HG03108 (cell line): ENCODE measurements at regions not wholly inside any gene's neighbourhood (a gene's known extent, or its start where the extent isn't known, plus 50 kb on each side); places are given as distances from the start of the nearest gene placed in this dataset.

Source experiments
- ATAC-seq: cut with Tn5 transposase; IDR thresholded peaks from one replicate; pipeline ENCODE4 v1.9.1; 2021; ENCODE audit warnings: moderate library complexity; ENCODE audit not compliant: unreplicated experiment

GRCh38 chr6:165229216-165229615 lies 80.2 kb downstream of the C6orf118 start:
- ATAC-seq: no peak

DNA sequence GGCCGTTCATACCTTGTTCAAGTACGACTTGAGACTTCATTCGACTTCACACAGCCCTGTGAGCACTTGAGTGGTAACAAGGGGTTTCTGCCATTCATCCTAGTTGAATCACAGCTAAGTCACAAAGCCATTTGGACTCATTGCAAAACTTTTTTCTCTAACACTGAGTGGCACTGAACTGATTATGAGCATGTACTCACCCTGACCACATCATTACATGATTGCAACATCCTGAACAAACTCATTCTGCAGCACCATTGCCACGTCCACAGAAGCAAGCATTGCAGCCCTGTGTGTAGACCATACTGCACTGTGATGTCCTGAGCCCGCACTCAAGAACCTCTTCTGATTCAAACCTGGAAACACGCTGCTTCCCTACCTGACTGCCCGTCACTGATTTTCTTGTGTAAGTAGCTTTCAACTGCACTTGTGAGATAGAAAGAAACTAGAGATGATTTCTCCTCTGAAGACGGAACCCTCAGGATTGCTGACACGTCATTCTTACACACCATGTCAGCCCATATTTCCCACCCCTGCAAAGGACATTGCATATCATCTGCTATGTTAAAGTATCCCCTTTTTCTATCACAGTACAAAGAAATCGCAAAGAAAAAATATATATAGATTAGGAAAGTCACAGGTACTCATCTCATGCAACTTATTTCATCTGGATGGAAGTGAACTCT lies 81.6 kb downstream of the C6orf118 start:
- ATAC-seq: no peak

DNA sequence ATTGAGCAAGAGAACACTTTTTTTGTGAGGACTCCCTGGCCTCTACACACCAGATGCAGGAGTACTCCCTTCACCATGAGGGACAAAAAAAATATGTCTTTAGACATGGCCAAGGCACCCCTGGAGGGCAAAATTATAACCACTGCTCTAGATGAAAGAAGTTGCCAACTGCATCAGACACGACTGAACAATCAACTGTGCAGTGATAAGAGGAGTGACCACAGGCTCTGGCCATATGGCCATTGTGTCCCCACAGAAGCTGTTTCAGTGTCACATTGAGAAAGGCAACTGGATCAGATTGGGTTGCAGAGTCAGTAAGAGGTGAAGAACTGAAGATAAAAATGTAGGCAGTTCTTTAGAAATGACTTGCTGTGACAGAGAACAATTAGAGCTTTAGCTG lies 85.7 kb downstream of the C6orf118 start:
- ATAC-seq: no peak

DNA sequence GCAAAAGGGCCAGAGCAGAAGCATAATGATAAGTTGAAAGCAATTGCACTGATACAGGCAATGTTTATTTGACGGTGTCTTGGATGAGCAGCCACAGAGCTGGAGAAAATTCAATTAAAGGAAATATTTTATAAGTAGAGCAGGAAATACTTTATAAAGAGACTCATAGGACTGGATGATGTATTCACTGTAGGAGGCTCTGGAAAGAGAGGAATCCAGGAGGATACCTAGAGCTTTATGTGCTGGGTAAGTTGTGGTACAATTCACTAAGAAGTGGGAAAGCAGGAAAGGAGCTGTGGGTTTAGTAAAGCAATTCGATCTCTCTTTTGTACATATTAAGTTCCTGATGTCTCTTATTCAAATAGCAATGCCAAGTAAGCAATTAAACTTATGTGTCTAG lies 86.3 kb downstream of the C6orf118 start:
- no peak for ATAC-seq

DNA sequence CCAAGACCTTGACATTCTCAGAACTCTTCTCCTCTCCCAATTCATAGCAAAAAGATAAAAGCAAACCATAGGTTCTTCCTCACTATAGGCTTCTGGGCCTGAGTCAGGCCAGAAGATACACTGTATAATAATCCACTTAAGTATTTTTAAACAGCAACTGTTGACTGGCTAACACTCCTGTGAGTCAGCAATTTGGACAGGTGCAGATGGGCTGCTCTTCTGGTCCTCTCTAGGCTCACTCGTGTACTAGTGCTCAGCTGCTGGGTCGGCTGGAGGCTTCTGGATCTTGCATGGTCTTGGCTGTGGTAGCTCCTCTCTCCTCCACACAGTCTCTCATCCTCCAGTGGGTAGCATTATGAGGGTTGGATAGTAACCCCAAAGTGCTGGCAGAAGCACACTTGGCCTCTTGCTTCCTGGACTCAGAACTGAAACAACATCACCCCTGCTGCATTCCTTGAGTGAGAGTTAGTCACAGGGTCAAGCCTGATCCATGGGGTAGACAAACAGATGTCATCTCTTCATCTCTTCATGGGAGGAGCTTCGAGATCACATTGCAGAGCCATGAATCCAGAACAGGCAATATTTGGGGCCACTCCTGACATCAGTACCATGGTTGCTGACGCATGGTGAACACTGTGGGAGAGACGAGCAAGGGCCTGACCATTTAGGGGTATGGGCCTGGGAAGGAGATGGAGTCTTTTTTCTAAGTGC lies 86.9 kb downstream of the C6orf118 start:
- no peak for ATAC-seq

DNA sequence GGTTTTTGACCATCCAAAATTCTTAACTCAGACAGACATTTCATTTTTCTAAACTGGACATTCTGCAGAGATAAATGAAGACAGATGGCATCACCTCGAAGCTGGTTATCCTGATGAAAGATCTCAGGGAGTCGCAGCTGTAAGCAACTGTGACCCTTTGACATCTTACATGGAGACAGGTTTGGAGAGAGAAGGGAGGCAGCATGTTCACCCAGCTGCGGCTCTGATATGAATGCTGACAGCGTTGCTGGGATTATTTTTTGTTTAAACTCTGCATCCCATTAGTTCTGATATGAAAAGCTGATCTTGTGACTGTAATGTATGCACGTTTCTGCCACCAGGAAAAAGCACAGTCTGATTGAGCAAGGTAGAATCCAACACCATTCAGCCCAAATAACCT lies 89.4 kb downstream of the C6orf118 start:
- ATAC-seq: no peak

GRCh38 chr6:165219629-165220028 lies 89.8 kb downstream of the C6orf118 start:
- ATAC-seq: no peak

DNA sequence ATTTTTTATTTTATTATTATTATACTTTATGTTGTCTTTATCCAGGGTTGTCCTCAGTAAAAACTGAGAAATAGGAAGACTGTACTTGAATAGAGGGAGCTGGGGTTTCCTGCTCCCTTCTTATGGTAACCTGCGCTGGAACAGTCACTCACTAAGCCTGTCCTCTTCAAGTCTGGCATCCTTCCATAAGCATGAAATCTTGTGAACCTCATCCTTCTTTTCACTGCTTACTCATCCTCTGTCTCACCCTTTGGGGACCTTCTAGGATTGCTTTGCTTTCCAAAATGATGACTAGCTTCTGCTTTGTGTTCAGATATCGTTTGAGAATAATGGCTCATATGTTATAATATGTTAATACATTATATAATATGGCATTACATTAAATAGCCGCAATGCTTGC lies 90.6 kb downstream of the C6orf118 start:
- no peak for ATAC-seq

DNA sequence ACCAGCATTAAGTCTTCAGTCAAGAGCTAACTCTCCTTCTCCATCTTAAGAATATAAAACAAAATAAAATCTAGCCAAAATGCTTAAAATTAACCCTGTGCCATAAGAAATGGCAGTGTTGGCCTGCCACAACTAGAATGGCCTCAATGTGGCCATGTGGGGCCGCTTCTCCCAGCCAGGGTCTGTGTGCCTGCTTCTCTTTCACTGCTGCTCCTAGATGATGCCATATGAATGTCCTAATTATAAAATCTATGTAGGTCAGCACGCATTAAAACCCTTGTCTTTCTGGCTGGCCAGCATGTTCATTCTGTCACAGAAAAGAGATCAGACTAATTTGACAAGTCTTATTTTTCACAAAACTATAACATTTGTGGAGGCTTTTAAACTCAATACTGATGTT lies 102.6 kb downstream of the C6orf118 start:
- no peak for ATAC-seq

- no peak for ATAC-seq
Observed at GRCh38 chr6:165205632-165206031, 103.8 kb downstream of the C6orf118 start.

GRCh38 chr6:165204807-165205545 lies 104.4 kb downstream of the C6orf118 start:
- ATAC-seq: no peak

- ATAC-seq: no peak
Observed at GRCh38 chr6:165200178-165200577, 109.2 kb downstream of the C6orf118 start.

DNA sequence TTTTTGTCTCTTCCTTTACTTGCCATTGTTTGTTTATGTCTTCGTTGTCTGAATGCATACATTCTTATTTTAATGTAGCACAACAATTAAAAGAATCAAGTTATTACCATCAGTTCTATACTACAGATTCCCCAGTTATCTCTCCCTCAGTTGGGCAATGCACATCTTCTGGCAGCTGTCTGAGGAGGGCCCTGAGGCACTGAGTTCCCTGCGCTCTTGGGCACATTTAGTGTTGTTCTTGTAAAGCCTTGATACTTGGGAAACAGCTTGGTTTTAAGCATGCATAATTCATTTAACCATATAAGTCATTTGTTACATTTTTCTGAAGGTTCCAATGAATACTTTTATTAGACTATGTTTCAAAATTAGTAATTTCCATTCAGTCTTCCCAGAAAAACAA lies 117.9 kb downstream of the C6orf118 start:
- no peak for ATAC-seq

GRCh38 chr6:165186441-165187205 lies 122.8 kb downstream of the C6orf118 start:
- no peak for ATAC-seq

DNA sequence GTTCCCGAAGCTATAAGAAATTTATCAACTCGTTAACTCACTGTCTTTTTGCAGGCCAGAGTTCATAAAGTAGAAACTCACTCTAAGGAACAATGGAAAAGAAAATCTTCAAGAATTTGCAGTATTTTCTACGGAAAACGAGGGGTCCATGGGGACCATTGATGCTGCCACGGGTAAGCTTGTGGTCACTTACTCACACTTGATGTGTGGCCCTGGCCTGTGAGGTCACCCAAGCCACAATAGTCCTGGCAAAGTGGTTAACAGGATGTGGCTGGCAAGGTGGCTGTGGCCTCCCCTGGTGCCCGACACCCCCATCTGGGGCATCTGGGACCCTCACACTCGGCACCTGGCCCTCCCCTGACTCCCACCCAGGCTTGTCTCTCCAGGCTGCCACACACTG lies 123.4 kb downstream of the C6orf118 start:
- ATAC-seq: no peak

DNA sequence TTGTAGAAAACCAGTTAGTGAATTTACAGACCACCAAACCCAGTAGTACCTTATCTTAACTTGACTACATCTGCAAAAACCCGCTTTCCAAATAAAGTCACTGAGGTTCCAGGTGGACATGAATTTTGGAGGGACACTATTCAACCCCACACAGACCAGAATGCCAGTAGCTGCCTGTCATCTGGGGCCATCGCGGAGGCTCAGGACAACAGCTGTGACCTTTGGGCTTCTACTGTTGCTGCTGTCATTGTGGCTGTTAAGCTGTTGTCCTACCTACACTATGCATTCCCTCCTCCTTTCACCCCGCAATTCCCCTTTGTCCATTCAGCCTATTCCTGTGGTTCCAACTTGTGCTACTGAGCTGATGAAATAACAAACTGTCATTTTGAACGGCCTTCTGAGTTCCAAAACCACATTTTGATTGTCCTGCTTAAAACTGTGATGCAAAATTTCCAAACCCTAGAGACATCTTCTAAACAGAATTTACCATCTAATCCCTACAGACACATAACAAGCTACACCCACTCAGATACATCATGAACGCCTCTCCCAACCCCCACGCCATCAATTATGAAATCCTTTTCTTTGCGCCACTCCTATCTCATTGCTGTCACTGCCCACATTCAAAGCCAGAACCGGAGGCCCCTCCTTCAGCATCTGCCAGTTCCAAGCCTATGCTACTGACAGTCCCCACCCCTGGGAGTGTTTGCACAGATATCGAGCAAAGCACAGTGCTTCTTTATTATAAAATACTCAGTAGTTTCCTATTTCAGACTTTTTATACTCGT lies 125.0 kb downstream of the C6orf118 start:
- ATAC-seq: no peak

DNA sequence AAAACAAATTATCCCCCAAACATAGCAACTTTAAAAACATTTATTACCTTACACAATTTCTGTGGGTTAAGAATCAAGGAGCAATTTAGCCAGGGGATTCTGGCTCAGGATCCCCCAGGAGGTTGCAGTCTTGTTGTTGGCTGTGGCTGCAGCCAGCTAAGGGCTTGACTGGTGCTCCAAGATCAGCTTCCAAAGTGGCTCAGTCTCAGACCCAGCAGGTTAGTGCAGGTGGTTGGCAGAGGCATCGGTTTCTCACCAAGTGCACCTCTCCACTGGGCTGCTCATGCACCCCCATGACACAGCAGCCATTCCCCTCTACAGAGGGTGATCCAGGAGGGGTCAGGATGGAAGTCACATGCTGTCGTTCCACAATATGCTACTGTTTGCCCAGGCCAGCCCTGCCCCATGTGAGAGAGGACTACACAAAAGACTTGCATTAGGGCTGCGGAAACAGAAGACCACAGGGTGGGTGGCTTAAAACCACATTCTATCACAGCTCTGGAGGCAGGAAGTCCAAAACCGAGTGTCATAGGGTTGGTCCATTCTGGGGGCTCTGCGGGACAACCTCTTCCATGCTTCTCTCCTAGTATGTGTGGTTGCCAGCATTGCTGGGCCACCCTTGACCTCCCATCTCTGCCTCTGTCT lies 125.8 kb downstream of the C6orf118 start:
- no peak for ATAC-seq

DNA sequence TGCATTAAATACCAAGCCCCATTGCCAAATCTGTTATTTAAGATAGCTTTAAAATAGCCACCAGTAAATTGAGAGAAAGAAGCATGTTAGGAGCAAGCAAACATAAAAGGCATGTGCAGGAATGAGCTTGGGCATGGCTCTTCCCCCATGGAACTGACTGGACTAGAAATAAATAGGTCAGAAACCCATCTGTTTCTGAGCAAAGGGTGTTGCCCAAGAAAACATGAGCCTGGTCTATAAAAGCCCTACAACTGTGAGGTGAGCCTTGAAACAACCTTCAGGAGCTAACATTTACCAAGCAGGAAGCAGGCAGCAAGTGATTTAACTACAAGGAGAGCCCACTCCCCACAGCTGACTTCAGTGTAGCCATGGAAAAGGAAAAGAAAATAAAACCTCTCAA lies 126.3 kb downstream of the C6orf118 start:
- no peak for ATAC-seq

DNA sequence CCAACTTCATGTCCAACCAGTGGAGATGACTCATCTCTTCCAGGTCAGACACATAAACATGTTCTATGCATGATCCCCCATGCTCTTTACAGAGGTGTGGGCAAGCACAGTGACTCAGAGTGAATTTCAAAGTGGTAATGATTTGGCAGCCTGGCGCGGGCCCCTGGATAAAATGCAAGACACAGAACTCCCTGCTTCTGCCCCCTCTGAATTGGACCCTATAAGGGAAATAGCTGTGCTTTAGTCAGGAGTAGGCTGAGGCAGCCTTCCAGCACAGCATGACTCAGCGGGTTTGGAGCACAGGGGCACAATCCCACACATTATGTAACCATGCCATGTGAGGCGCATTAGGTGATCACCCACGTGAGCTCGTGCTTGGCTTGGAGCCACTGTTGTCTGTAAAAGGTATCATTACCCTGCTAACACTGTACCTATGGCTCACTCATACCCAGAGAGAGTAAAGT lies 127.4 kb downstream of the C6orf118 start:
- no peak for ATAC-seq

GRCh38 chr6:165178056-165178455 lies 131.3 kb downstream of the C6orf118 start:
- no peak for ATAC-seq
